ENCODE measurements at regions not wholly inside any gene's neighbourhood (a gene's known extent, or its start where the extent isn't known, plus 50 kb on each side); places are given as distances from the start of the nearest gene placed in this dataset.

DNA sequence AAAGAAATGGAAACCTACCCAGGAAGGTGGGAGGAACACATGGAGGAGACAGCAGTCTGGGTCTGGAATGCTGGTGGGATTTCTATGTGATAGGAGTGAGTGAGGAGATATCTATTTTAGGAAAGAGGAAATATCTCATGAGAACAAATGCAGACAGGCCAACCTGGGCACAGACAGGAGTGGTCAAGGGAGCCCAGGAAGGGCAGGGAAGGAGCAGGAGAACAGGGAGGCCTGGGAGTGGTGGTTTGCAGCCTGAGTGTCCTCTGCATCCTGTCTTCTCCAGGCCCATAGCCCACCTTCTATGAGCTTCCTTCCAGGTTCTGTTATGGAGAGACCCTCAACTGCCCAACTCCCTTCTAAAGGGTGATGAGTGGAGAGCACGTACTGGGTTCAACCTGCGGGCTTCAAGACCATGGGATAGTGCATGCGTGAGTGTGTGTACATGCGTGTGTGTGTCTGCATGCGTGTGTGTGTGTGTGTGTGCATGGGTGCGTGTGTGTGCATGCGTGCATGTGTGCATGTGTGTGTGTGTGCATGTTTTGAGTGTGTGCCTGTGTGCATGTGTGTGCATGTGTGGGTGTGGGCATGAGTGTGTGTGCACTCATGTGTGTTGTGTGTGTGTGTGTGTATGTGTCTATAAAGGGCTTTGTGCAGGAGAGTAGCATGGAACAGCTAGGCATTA is 200.1 kb downstream of the CXCL12 start:
- Histone ChIP-seq H3K4me3 (ENCODE audit: low read length) (no peak overlapping the region), H3K27ac (ENCODE audit: low read depth, low read length) (no peak overlapping the region), H3K9ac (ENCODE audit: low read length) (no peak overlapping the region), H3K4me1 (ENCODE audit: control insufficient read depth, insufficient read depth, low read length) (peaks cover 7% of the 10 kb centered on the region), H3K27me3 (ENCODE audit: control insufficient read depth, insufficient read depth, low read length) (no peaks in the 10 kb centered on the region), H3K36me3 (ENCODE audit: control insufficient read depth, insufficient read depth, low read length) (no peaks in the 10 kb centered on the region)

DNA sequence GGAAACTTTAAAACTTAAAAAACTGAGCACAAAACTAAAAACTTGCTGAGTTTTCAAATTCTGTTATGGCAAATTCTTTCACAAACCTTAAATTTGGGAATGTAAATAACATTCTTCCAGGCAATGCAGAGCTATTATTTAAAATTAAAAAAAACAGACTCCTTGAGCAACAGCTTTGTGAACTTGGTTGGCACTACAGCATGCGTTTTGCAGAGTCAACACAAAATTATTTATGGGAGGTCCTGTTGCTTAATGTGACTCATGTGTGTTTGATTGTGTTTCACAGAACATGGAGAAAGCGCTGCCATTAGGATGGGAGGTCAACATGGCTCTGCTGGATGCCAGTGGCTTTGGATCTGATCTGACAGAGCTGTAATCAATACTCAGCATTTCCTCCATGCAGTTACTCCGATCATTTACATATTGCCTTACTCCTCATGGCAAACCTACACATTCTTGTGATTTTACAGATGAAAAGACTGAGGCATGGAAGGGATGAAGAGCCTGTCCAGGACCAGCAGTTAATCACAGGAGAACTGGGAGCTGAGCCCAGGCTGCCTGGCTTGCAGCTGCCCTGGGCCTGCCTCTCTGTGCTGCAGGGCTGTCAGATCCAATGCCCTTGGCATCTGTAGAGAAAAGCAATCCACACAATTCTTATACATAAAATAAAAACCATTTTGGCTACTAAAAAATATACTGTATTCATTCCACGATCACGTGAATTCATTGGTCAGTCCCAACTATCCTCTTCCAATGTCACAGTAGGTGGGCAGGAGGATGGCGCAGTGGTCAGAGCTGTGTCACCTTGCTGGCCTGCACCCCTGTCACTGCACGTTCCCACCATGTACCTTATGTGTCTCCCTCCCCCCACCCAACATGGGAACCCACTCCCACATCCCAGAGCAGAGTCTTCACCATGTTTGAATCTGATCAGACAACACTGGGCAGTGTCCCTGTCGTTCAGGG is 200.9 kb downstream of the CXCL12 start:
- Histone ChIP-seq H3K27me3 (ENCODE audit: control insufficient read depth, insufficient read depth, low read length) (no peaks in the 10 kb centered on the region), H3K27ac (ENCODE audit: low read depth, low read length) (no peak overlapping the region), H3K9ac (ENCODE audit: low read length) (no peak overlapping the region), H3K4me3 (ENCODE audit: low read length) (no peak overlapping the region), H3K4me1 (ENCODE audit: control insufficient read depth, insufficient read depth, low read length) (peaks cover 7% of the 10 kb centered on the region), H3K36me3 (ENCODE audit: control insufficient read depth, insufficient read depth, low read length) (no peaks in the 10 kb centered on the region)

DNA sequence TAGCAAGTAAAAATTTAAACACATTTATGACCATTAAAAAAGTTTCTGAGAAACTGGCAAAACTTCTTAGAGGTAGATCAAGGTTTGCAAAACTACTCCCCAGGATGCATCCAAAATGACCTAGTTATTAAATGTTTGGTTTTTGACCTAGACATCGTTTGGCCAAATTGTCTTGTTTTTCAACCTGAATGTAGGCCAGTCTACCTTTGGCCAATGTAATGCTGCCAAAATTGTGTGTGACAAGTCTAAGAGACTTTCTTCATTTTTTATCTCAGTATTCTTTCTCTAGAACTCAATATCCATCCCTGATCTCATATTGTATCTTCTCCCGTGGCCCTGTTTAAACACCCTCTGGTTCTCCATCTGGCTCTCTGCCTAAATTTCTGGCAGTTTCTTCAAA is 202.0 kb downstream of the CXCL12 start:
- Histone ChIP-seq H3K4me1 (ENCODE audit: control insufficient read depth, insufficient read depth, low read length) (peaks cover 7% of the 10 kb centered on the region), H3K9ac (ENCODE audit: low read length) (no peak overlapping the region), H3K36me3 (ENCODE audit: control insufficient read depth, insufficient read depth, low read length) (no peaks in the 10 kb centered on the region), H3K27me3 (ENCODE audit: control insufficient read depth, insufficient read depth, low read length) (no peaks in the 10 kb centered on the region), H3K27ac (ENCODE audit: low read depth, low read length) (no peak overlapping the region), H3K4me3 (ENCODE audit: low read length) (no peak overlapping the region)

DNA sequence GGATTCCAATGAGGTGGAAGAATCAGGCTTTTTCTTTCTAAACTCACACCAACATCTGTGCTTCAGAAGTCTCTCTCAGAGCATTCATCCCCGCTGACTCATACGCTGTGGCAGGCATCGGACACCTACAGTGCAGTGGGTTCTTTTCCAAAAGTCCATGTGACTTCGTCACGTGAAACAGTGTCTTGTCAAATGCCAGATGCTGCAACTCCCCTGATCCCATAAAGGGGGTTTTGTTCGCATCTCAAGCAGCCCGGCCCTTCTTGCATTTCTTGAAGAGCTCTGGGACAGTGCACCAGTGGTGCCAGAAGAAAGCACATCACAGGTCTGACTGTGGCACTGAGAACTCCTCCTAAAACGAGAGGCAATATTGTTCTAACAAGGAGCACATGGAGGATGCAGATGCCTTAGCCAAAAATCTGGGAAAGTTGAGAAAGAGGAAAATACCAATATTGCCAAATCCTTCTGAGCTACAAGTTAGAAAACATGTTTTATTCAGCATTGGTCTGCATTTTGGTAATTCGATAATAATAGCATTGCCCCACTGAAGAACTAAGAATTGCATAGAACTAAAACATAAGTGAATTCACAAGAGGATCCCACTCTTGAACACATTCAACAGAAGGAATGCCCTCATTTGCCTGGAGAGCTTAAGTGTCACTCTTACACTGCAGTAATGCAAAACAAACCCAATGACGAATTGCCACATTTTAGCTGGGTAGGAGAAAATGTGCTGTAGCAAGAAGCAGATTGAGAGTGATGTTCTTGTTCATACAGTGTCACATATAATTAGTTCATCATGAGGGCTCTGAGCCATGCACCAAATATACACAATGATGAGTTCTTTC is 204.4 kb downstream of the CXCL12 start:
- Histone ChIP-seq H3K36me3 (ENCODE audit: control insufficient read depth, insufficient read depth, low read length) (no peaks in the 10 kb centered on the region), H3K27me3 (ENCODE audit: control insufficient read depth, insufficient read depth, low read length) (no peaks in the 10 kb centered on the region), H3K27ac (ENCODE audit: low read depth, low read length) (no peak overlapping the region), H3K4me1 (ENCODE audit: control insufficient read depth, insufficient read depth, low read length) (peaks cover 7% of the 10 kb centered on the region), H3K9ac (ENCODE audit: low read length) (no peak overlapping the region), H3K4me3 (ENCODE audit: low read length) (no peak overlapping the region)

DNA sequence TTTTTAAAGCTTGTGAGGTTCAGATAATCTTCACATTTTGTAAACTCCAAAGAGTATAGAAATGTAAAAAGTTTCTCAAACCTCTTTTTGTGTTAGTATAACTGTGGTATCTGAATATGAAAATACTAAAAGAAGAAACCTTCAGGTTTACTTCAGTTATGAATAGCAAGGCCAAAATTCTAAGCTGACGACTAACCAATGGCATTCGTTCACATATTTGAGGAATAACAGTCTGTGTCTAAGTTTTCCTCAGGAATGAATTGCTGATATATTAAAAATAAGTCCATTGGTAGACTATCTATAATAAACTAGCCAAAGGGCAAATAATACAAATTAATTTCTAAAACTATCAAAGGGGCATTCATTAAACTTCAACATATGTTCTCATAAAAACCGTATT is 206.0 kb downstream of the CXCL12 start:
- Histone ChIP-seq H3K9ac (ENCODE audit: low read length) (no peak overlapping the region), H3K27me3 (ENCODE audit: control insufficient read depth, insufficient read depth, low read length) (no peaks in the 10 kb centered on the region), H3K4me1 (ENCODE audit: control insufficient read depth, insufficient read depth, low read length) (peaks cover 9% of the 10 kb centered on the region), H3K36me3 (ENCODE audit: control insufficient read depth, insufficient read depth, low read length) (no peaks in the 10 kb centered on the region), H3K4me3 (ENCODE audit: low read length) (no peak overlapping the region), H3K27ac (ENCODE audit: low read depth, low read length) (no peak overlapping the region)

DNA sequence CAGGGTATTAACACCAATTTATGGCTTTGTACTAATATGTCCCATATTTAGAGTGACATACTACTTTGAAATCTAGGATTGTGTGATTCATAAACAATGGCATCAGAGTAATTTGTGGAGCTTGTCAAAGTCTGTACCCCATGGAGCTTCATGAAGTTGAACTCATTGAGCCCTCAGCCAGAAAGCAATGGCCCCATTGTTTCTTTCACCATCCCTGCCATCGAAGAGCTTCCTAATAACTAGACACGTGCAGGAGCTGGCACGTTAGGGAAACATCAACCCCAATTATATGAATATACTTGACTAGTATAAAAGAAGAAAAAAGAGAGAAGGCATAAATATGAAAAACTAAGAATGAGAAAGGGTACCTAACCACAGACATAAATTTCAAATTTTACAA is 206.6 kb downstream of the CXCL12 start:
- peaks cover 15% of the 10 kb centered on the region for H3K4me1 ChIP-seq (ENCODE audit: control insufficient read depth, insufficient read depth, low read length)
- no peaks in the 10 kb centered on the region for H3K27me3 ChIP-seq (ENCODE audit: control insufficient read depth, insufficient read depth, low read length)
- no peak overlapping the region for H3K4me3 ChIP-seq (ENCODE audit: low read length)
- no peak overlapping the region for H3K27ac ChIP-seq (ENCODE audit: low read depth, low read length)
- no peak overlapping the region for H3K9ac ChIP-seq (ENCODE audit: low read length)
- no peaks in the 10 kb centered on the region for H3K36me3 ChIP-seq (ENCODE audit: control insufficient read depth, insufficient read depth, low read length)

DNA sequence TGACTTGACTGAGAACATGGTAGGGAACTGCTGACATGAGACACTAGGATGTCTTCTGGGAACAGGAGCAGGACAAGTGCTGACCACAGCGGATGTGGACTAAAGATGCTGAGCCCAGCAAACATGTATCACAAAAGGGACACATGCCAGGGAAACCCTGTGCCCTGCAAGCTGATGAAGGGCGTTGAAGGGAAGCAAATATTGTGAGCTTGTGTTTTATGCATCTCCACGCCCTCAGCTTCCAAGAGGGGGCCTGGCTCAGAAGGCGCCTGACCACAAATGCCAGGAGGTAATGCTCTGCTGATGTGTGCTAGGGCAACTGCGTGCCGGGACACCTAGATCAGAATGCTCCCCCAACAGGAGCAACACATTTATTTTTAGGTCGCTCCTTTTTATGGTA is 207.3 kb downstream of the CXCL12 start:
- Histone ChIP-seq H3K4me1 (ENCODE audit: control insufficient read depth, insufficient read depth, low read length) (peaks cover 20% of the 10 kb centered on the region), H3K4me3 (ENCODE audit: low read length) (no peak overlapping the region), H3K9ac (ENCODE audit: low read length) (no peak overlapping the region), H3K27ac (ENCODE audit: low read depth, low read length) (no peak overlapping the region), H3K27me3 (ENCODE audit: control insufficient read depth, insufficient read depth, low read length) (no peaks in the 10 kb centered on the region), H3K36me3 (ENCODE audit: control insufficient read depth, insufficient read depth, low read length) (no peaks in the 10 kb centered on the region)

DNA sequence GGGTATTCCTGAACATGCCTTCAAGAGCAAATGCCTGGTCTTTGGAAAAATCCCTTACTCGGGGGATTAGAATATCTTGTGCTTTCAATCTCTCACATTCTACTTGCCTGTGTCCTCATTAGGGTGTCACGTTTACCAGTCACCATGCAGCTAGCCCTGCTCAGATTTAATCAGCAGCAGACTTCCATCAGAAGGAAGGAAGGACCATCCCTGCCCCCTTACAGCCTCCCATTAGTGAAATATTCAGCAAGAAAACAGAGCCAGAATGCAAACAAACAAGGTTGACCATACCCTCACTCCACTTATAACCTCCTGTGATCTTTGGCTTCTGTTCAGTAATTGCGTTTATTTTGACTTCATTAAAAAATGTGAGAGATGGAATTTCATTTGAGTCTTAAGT is 208.6 kb downstream of the CXCL12 start:
- Histone ChIP-seq H3K27ac (ENCODE audit: low read depth, low read length) (no peak overlapping the region), H3K27me3 (ENCODE audit: control insufficient read depth, insufficient read depth, low read length) (no peaks in the 10 kb centered on the region), H3K9ac (ENCODE audit: low read length) (no peak overlapping the region), H3K36me3 (ENCODE audit: control insufficient read depth, insufficient read depth, low read length) (no peaks in the 10 kb centered on the region), H3K4me1 (ENCODE audit: control insufficient read depth, insufficient read depth, low read length) (peaks cover 20% of the 10 kb centered on the region), H3K4me3 (ENCODE audit: low read length) (no peak overlapping the region)

DNA sequence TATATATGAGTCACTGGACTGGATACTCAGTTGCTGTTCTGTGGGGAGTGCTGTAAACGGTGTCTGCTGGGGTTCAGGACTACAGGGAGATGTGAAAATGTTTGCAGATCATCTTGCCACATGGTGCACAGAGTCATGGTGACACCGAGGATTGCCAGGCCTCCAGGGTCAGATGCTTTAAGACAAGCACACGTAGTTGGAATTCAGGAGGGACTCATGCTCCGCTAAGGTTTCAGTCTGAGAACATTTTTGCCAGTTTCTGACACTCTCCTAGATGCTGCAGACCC is 211.3 kb downstream of the CXCL12 start:
- no peaks in the 10 kb centered on the region for H3K27me3 ChIP-seq (ENCODE audit: control insufficient read depth, insufficient read depth, low read length)
- no peak overlapping the region for H3K4me3 ChIP-seq (ENCODE audit: low read length)
- H3K36me3 ChIP-seq (ENCODE audit: control insufficient read depth, insufficient read depth, low read length) = no peaks in the 10 kb centered on the region
- peaks cover 13% of the 10 kb centered on the region for H3K4me1 ChIP-seq (ENCODE audit: control insufficient read depth, insufficient read depth, low read length)
- H3K27ac ChIP-seq (ENCODE audit: low read depth, low read length) = no peak overlapping the region
- peak overlapping the region; percentile 17 for H3K9ac ChIP-seq (ENCODE audit: low read length)

DNA sequence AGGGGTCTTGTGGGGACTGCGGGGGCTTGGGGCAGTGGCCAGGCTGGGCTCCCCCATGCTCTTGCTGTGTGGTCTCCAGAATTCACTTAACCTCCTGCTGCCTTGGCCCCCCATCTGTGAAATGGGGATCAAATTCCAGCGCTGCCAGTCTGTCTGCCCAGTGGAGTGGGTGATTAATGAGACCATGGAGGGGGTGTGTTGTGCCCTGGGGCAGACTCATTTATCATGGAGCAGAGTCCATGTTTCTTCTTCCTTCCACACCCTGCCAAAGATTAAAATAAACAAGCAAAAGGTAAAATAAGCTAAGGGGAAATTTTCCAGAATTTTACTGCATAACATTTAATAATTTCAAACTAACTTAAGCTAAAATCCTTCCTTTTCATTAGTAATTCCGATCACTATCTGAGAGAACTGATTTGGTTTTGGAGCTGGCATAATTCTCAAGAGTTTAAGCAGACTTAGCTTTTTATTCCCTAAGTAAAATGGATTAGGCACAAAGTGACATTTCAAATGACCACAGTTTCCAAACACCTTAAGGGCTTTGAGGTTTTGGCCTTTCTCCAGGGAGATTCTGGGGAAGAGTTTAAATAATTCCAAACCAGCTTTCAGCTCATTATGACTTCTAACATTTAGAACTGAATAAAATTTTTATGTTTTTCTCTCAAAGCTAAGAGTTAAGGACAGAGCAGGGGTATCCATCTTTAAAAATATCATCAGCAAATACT is 211.9 kb downstream of the CXCL12 start:
- no peak overlapping the region for H3K4me3 ChIP-seq (ENCODE audit: low read length)
- no peaks in the 10 kb centered on the region for H3K36me3 ChIP-seq (ENCODE audit: control insufficient read depth, insufficient read depth, low read length)
- no peak overlapping the region for H3K9ac ChIP-seq (ENCODE audit: low read length)
- no peak overlapping the region for H3K27ac ChIP-seq (ENCODE audit: low read depth, low read length)
- peaks cover 13% of the 10 kb centered on the region for H3K4me1 ChIP-seq (ENCODE audit: control insufficient read depth, insufficient read depth, low read length)
- no peaks in the 10 kb centered on the region for H3K27me3 ChIP-seq (ENCODE audit: control insufficient read depth, insufficient read depth, low read length)

DNA sequence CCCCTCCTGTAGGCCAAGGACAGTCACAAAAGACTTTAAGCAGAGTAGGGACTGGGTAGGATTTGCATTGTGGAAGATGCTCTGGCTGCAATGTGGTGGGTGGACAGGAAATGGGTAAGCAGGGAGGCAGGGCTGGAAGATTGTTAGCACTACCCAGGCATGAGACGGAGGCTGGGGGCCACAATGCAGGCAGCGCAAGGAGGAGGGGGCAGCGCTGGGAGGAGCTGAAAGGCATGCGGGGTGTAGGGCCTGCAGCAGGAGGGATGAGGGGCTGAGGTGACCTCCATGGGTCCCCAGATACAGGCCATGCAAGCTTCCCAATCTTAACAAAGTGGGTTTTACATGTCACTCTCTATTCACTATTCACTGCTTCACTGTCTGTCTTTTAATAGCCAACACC is 213.1 kb downstream of the CXCL12 start:
- H3K4me3 ChIP-seq (ENCODE audit: low read length) = no peak overlapping the region
- H3K9ac ChIP-seq (ENCODE audit: low read length) = no peak overlapping the region
- H3K27ac ChIP-seq (ENCODE audit: low read depth, low read length) = no peak overlapping the region
- no peaks in the 10 kb centered on the region for H3K36me3 ChIP-seq (ENCODE audit: control insufficient read depth, insufficient read depth, low read length)
- H3K4me1 ChIP-seq (ENCODE audit: control insufficient read depth, insufficient read depth, low read length) = peaks cover 13% of the 10 kb centered on the region
- no peaks in the 10 kb centered on the region for H3K27me3 ChIP-seq (ENCODE audit: control insufficient read depth, insufficient read depth, low read length)

DNA sequence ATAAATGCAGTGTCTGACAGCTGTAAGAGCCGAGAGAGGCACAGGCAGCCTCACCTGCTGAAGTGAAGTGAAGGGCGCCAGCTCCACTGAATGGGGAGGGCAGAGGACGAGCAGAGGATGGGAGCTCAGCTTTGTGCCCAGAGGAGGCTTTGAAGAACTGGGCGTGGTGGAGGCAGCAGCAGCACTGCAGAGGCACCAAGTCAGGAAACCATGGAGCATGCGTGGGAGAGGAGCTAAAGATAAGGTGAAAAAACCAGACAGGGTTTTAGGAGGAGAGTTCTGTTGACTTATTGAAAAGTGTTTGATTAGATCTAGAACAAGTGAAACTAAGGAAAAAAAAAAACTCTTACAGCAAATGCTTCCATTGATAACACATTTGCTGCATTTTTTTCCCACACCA is 216.4 kb downstream of the CXCL12 start:
- no peaks in the 10 kb centered on the region for H3K36me3 ChIP-seq (ENCODE audit: control insufficient read depth, insufficient read depth, low read length)
- peaks cover 7% of the 10 kb centered on the region for H3K4me1 ChIP-seq (ENCODE audit: control insufficient read depth, insufficient read depth, low read length)
- H3K9ac ChIP-seq (ENCODE audit: low read length) = no peak overlapping the region
- no peak overlapping the region for H3K4me3 ChIP-seq (ENCODE audit: low read length)
- H3K27ac ChIP-seq (ENCODE audit: low read depth, low read length) = no peak overlapping the region
- no peaks in the 10 kb centered on the region for H3K27me3 ChIP-seq (ENCODE audit: control insufficient read depth, insufficient read depth, low read length)
